D721Med (cell line): ENCODE measurements at regions not wholly inside any gene's neighbourhood (a gene's known extent, or its start where the extent isn't known, plus 50 kb on each side); places are given as distances from the start of the nearest gene placed in this dataset.
"Not testable (repeated sequence)": the region's sequence is repeated elsewhere in the genome, so short reads cannot be mapped to it uniquely, and the experiment has no call there.

Experiments
- DNase-seq: peaks from one replicate; pipeline ENCODE4 v3.0.0; 2011; ENCODE audit warnings: low spot score; ENCODE audit not compliant: insufficient read length
- FAIRE-seq: peaks from 2 replicates; lab custom pipeline; 2011; peaks lifted over from hg19 to GRCh38; lab: Jason Lieb, UNC
- TF ChIP-seq, protein P1 (sequence below): IDR thresholded peaks from 2 replicates; pipeline ENCODE4 v1.5.1; 2012; ENCODE audit warnings: mild to moderate bottlenecking, control low read depth; ENCODE audit not compliant: insufficient read depth; ENCODE audit errors: missing control alignments

DNA sequence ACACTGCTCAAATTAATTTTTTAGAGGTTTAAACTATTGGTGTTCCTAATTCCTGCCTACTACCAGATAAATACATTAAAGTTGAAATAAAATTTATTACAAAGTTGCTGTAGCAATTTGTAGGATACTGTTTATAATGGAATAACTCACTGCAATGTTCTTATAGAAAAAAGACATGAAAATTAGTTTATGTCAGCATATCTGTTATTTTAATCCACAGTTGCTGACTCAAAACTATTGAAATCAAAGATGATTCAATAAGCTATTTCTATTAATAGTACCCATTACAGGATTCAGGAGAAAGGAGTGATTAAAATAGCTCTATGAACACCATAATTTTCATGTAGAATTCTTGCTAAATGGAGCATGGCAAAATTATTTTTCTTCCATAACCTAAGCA lies 764.4 kb upstream of the NUDT12 start:
- FAIRE-seq (no peak), DNase-seq (no peak)
- TF ChIP-seq, protein P1, sequence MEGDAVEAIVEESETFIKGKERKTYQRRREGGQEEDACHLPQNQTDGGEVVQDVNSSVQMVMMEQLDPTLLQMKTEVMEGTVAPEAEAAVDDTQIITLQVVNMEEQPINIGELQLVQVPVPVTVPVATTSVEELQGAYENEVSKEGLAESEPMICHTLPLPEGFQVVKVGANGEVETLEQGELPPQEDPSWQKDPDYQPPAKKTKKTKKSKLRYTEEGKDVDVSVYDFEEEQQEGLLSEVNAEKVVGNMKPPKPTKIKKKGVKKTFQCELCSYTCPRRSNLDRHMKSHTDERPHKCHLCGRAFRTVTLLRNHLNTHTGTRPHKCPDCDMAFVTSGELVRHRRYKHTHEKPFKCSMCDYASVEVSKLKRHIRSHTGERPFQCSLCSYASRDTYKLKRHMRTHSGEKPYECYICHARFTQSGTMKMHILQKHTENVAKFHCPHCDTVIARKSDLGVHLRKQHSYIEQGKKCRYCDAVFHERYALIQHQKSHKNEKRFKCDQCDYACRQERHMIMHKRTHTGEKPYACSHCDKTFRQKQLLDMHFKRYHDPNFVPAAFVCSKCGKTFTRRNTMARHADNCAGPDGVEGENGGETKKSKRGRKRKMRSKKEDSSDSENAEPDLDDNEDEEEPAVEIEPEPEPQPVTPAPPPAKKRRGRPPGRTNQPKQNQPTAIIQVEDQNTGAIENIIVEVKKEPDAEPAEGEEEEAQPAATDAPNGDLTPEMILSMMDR: no peak

DNA sequence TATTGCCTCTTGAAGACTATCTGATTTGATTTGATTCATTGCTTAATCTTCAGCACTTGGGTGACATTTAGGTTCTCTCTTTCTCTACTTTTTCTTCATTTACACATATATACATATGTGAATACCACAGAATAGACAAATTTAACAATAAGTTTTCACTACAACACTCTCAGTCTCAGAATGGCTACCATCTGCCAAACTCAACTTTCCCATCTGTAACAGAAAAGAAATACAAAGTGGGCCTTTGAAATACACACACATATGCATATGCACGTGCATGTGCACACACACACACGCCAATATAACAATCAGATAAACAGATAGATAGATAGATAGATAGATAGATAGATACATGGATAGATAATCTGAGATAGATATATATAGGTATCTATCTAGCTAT lies 762.8 kb upstream of the NUDT12 start:
- no peak for FAIRE-seq
- no peak for DNase-seq
- TF ChIP-seq, protein P1: no peak

DNA sequence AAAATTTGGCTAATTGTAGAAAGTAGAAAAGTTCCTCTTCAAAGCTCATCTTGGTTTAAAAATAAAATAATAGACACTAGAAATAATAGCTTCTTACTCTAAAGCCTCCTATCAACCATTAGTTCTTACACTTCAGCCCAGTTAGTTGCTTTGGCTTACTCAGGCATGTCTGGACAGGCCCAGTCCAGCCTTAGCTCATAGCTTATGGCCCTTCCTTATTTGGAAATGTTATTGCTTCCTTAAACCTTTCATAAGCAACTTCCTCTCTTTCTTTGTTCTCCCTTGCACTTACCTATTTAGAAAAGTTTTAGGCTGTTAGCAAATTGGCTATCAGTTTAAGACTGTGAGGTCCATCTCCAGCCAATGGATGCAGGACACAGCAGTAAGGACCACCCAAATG lies 754.1 kb upstream of the NUDT12 start:
- not testable (repeated sequence) for DNase-seq

DNA sequence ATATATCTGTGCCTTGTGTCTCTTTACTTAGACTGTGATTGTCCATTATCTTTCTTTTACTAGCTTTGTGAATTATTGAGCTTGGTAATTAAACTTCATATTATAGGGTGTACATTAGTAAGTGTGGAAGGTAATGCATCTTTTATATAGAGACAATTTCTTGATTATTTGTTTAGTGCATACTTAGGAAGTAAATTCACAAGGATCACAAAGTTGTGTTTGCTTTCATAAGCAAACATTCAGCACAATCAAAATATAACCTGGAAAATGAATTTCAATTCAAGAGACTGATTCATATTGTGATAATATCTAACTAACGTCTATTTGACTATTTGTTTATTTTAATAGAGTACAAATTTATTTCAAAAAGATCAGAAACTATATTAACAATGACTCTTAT lies 749.9 kb upstream of the NUDT12 start:
- FAIRE-seq (no peak), DNase-seq (no peak)
- TF ChIP-seq, protein P1: no peak

More for the DNA sequence above, 754.1 kb upstream of the NUDT12 start:
- FAIRE-seq: not testable (repeated sequence)

DNA sequence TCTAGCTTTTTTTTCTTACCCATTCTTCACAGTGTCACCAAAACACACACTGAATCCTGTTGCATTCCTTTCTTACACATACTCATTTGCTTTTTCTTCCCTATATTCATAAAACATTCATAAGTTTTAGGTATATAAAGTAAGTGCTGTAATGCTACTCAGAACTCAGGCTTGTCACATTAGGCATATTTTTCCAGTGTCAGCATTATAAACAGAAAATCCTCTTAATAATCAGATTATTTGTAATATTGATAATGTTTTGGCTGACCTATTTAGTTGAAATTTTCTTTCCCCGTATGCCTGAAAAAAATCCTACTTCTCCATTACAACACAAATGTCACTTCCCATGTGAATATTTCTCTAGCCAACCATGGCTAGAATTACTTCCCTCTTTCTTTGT lies 743.0 kb upstream of the NUDT12 start:
- no peak for FAIRE-seq
- DNase-seq: no peak
- TF ChIP-seq, protein P1: no peak

DNA sequence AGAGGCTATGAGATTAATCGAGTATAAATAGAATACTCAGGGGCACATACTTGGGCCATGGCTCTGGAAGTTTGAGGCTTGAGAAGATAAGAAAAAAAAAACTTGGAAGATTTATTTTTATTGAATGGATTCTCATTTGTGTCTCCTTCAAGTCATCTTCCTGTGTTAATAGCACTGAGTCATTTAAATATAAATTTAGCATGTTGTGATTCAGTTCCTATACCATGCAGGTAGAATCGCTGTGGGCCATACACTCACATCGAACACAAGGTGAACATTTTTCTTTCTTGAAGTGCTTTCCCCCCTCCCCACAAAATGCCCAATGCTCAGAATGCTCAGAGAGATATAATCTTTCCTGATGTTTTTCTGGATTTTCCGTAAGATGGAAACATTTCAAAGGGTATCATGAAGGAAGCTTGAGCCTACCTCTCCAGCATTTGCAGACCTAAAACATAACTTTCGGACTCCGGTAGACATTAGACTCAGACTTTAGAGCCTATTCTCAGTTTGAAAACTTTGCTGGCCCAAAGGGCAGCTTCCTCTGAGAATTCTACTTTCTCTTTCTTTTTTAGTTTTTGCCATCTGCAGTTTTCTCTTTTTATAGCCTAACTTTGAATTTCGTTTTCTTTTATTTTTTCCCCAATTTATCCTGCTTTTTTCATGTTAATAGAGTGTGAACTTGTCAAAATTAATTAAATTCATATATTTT lies 737.6 kb upstream of the NUDT12 start:
- no peak for DNase-seq
- TF ChIP-seq, protein P1: no peak
- no peak for FAIRE-seq

DNA sequence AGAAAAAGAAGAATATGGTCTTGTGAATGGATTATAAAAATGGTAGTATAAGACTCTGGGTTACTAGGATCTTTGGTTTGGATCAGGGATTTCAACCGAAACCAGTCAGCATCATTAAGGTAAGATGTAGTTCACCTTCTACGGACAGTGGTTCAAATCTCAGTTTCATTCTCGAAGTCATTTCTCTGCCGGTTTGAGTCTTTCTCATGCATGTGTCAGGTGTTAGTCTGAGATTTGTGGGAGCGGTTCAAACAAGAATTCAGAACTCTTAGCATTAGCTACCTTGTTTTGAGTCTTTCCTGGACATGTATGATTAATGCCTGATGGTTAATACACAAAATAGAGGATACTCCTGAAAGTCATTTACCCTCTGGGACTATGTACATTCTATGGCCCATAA lies 735.9 kb upstream of the NUDT12 start:
- no peak for DNase-seq
- no peak for FAIRE-seq

More for the DNA sequence above, 735.9 kb upstream of the NUDT12 start:
- TF ChIP-seq, protein P1: no peak
